Globus pallidus (tissue), 1 donor: ENCODE measurements at regions not wholly inside any gene's neighbourhood (a gene's known extent, or its start where the extent isn't known, plus 50 kb on each side); places are given as distances from the start of the nearest gene placed in this dataset.

Source experiments
- DNase-seq: peaks from one replicate; pipeline ENCODE4 v3.0.0-alpha.2; 2015; ENCODE audit warnings: low spot score

- no peak for DNase-seq
Observed at GRCh38 chr1:4960782-4961475, 306.5 kb downstream of the AJAP1 start.

- no peak for DNase-seq
Observed at GRCh38 chr1:4960336-4960735, 305.9 kb downstream of the AJAP1 start.

- no peak for DNase-seq
Observed at GRCh38 chr1:4959216-4959615, 304.8 kb downstream of the AJAP1 start.

- no peak for DNase-seq
Observed at GRCh38 chr1:4957027-4957426, 302.6 kb downstream of the AJAP1 start.

- no peak for DNase-seq
Observed at GRCh38 chr1:4954392-4954791, 300.0 kb downstream of the AJAP1 start.

GRCh38 chr1:4951601-4952000, 297.2 kb downstream of the AJAP1 start:
- no peak for DNase-seq

- no peak for DNase-seq
Observed at GRCh38 chr1:4946343-4946742, 291.9 kb downstream of the AJAP1 start.

- no peak for DNase-seq
Observed at GRCh38 chr1:4944911-4945310, 290.5 kb downstream of the AJAP1 start.

GRCh38 chr1:4944072-4944471, 289.7 kb downstream of the AJAP1 start:
- no peak for DNase-seq

GRCh38 chr1:4939266-4939665, 284.9 kb downstream of the AJAP1 start:
- no peak for DNase-seq

GRCh38 chr1:4937876-4938534, 283.6 kb downstream of the AJAP1 start:
- no peak for DNase-seq

GRCh38 chr1:4935807-4936206, 281.4 kb downstream of the AJAP1 start:
- peak; percentile 41 for DNase-seq

GRCh38 chr1:4933232-4933631, 278.8 kb downstream of the AJAP1 start:
- DNase-seq = no peak

- no peak for DNase-seq
Observed at GRCh38 chr1:4932311-4933030, 278.1 kb downstream of the AJAP1 start.

- no peak for DNase-seq
Observed at GRCh38 chr1:4931486-4931885, 277.1 kb downstream of the AJAP1 start.

GRCh38 chr1:4928186-4928585, 273.8 kb downstream of the AJAP1 start:
- DNase-seq = no peak

- DNase-seq = no peak
Observed at GRCh38 chr1:4924356-4924755, 269.9 kb downstream of the AJAP1 start.

GRCh38 chr1:4916610-4917009, 262.2 kb downstream of the AJAP1 start:
- DNase-seq = no peak

GRCh38 chr1:4915154-4915553, 260.7 kb downstream of the AJAP1 start:
- no peak for DNase-seq

- no peak for DNase-seq
Observed at GRCh38 chr1:4908486-4908885, 254.1 kb downstream of the AJAP1 start.

GRCh38 chr1:4894566-4894965, 240.2 kb downstream of the AJAP1 start:
- DNase-seq = no peak

- DNase-seq = no peak
Observed at GRCh38 chr1:4880626-4881025, 226.2 kb downstream of the AJAP1 start.

- no peak for DNase-seq
Observed at GRCh38 chr1:4877426-4877825, 223.0 kb downstream of the AJAP1 start.
